ENCODE measurements at regions not wholly inside any gene's neighbourhood (a gene's known extent, or its start where the extent isn't known, plus 50 kb on each side); places are given as distances from the start of the nearest gene placed in this dataset.

DNA sequence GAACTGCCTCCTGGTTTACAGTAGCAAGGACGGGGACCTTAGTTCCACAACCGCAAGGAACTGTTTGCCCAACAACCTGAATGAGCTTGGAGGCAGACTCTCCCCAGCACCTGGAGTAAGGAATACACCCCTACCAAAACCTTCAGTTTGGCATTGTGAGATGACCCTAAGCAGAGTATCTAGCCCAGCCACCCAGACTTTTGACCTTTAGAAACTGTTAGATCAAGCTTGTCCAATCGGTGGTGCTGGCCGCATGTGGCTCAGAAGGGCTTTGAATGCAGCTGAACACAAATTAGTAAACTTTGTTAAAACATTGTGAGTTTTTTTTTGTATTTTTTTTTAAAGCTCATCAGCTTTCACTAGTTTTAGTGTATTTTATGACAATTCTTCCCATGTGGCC lies 86.9 kb upstream of the C9orf72 start (continued):
- TF ChIP-seq, protein P1, sequence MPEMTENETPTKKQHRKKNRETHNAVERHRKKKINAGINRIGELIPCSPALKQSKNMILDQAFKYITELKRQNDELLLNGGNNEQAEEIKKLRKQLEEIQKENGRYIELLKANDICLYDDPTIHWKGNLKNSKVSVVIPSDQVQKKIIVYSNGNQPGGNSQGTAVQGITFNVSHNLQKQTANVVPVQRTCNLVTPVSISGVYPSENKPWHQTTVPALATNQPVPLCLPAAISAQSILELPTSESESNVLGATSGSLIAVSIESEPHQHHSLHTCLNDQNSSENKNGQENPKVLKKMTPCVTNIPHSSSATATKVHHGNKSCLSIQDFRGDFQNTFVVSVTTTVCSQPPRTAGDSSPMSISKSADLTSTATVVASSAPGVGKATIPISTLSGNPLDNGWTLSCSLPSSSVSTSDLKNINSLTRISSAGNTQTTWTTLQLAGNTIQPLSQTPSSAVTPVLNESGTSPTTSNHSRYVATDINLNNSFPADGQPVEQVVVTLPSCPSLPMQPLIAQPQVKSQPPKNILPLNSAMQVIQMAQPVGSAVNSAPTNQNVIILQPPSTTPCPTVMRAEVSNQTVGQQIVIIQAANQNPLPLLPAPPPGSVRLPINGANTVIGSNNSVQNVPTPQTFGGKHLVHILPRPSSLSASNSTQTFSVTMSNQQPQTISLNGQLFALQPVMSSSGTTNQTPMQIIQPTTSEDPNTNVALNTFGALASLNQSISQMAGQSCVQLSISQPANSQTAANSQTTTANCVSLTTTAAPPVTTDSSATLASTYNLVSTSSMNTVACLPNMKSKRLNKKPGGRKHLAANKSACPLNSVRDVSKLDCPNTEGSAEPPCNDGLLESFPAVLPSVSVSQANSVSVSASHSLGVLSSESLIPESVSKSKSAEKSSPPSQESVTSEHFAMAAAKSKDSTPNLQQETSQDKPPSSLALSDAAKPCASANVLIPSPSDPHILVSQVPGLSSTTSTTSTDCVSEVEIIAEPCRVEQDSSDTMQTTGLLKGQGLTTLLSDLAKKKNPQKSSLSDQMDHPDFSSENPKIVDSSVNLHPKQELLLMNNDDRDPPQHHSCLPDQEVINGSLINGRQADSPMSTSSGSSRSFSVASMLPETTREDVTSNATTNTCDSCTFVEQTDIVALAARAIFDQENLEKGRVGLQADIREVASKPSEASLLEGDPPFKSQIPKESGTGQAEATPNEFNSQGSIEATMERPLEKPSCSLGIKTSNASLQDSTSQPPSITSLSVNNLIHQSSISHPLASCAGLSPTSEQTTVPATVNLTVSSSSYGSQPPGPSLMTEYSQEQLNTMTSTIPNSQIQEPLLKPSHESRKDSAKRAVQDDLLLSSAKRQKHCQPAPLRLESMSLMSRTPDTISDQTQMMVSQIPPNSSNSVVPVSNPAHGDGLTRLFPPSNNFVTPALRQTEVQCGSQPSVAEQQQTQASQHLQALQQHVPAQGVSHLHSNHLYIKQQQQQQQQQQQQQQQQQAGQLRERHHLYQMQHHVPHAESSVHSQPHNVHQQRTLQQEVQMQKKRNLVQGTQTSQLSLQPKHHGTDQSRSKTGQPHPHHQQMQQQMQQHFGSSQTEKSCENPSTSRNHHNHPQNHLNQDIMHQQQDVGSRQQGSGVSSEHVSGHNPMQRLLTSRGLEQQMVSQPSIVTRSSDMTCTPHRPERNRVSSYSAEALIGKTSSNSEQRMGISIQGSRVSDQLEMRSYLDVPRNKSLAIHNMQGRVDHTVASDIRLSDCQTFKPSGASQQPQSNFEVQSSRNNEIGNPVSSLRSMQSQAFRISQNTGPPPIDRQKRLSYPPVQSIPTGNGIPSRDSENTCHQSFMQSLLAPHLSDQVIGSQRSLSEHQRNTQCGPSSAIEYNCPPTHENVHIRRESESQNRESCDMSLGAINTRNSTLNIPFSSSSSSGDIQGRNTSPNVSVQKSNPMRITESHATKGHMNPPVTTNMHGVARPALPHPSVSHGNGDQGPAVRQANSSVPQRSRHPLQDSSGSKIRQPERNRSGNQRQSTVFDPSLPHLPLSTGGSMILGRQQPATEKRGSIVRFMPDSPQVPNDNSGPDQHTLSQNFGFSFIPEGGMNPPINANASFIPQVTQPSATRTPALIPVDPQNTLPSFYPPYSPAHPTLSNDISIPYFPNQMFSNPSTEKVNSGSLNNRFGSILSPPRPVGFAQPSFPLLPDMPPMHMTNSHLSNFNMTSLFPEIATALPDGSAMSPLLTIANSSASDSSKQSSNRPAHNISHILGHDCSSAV (CRISPR knock-in tag; IDR thresholded peaks at IDR 0.05; ENCODE audit: borderline replicate concordance) = no peak
- no peak for TF ChIP-seq SCMH1 (CRISPR knock-in tag; IDR thresholded peaks at IDR 0.05; ENCODE audit: borderline replicate concordance)
- TF ChIP-seq MBD4 (IDR thresholded peaks at IDR 0.05; ENCODE audit: borderline replicate concordance, low read length) = no peak
- TF ChIP-seq, protein P2, sequence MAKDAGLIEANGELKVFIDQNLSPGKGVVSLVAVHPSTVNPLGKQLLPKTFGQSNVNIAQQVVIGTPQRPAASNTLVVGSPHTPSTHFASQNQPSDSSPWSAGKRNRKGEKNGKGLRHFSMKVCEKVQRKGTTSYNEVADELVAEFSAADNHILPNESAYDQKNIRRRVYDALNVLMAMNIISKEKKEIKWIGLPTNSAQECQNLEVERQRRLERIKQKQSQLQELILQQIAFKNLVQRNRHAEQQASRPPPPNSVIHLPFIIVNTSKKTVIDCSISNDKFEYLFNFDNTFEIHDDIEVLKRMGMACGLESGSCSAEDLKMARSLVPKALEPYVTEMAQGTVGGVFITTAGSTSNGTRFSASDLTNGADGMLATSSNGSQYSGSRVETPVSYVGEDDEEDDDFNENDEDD (CRISPR knock-in tag; IDR thresholded peaks at IDR 0.05; ENCODE audit: borderline replicate concordance) = no peak
